ENCODE measurements at regions not wholly inside any gene's neighbourhood (a gene's known extent, or its start where the extent isn't known, plus 50 kb on each side); places are given as distances from the start of the nearest gene placed in this dataset.

DNA sequence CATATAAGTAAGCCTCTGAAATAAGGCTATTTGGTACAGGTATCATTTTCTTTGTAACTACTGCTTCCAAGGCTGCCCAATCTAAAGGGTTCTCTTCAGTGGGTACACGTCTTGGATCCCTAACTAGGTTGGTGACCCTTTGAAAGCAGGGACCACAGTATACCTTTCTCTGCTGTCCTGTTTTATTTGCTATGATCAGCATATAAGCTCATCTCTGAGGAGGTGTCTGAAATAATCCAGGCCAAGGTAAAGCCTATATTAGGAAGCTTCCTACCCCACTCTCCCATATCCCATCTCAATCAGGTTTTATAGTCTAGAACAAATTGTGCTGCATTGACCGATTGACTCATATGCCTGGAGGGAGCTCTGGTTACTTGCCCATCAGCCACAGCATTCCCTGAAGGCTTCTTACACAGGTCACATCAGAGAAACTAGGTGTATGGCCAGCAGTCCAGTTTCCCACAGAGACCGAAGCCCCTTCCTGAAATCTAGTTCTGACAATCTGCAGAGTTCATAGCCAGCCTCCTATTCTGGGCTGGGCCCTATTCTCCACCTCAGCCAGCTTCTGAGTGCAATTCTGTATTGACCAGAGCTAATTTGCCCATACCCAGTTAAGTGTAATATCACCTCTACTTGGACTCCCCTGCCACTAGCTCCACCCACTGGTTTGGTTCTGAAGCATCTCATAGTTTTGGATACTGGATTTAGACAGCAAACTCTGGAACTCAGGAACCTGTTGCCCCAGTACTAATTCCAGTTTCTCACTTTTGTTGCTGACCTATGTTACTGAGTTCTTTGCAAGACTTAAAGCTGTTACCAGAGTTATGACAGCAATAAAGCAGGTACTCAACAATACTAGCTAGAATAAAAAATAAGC, 62.1 kb upstream of the ARHGAP20 start:
- DNase-seq (ENCODE audit: low read depth, low spot score) = no peak
- POLR2A ChIA-PET = interaction anchor here (0.5 kb wide), 1 partner anchor 154 kb away, joined by 4 read pairs; no protein-coding TSS in a partner anchor
- CTCF ChIA-PET = interaction anchor here (1.1 kb wide), 1 partner anchor 16 kb away, joined by 4 read pairs; no protein-coding TSS in a partner anchor

DNA sequence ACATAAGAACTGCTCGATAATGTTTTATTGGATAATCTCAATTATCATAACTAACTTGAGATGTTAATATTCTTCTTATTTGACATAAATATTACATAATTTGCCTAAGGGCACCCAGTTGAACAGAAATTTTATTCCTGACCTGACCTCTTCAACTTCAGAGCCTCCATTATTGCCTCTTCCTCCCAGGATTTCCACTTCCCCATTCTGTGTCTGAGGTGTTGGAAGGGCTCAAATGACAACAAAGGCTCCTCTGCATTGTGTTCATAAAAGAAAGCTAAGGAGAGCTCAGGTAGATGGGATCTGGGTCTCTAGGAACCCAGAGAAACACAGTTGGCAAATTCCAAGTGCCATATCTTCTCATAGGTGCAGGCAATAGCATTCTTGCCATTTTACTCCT, 61.2 kb upstream of the ARHGAP20 start:
- ChIA-PET POLR2A (no interaction called here), CTCF (interaction anchor here (0.6 kb wide), 1 partner anchor 189 kb away, joined by 3 read pairs; no protein-coding TSS in a partner anchor)
- TF ChIP-seq, protein P1, sequence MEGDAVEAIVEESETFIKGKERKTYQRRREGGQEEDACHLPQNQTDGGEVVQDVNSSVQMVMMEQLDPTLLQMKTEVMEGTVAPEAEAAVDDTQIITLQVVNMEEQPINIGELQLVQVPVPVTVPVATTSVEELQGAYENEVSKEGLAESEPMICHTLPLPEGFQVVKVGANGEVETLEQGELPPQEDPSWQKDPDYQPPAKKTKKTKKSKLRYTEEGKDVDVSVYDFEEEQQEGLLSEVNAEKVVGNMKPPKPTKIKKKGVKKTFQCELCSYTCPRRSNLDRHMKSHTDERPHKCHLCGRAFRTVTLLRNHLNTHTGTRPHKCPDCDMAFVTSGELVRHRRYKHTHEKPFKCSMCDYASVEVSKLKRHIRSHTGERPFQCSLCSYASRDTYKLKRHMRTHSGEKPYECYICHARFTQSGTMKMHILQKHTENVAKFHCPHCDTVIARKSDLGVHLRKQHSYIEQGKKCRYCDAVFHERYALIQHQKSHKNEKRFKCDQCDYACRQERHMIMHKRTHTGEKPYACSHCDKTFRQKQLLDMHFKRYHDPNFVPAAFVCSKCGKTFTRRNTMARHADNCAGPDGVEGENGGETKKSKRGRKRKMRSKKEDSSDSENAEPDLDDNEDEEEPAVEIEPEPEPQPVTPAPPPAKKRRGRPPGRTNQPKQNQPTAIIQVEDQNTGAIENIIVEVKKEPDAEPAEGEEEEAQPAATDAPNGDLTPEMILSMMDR (IDR thresholded peaks at IDR 0.05; ENCODE audit: low read depth, low read length) = no peak
- no peak for DNase-seq (ENCODE audit: low read depth, low spot score)
- Histone ChIP-seq H3K4me3 (ENCODE audit: low read depth, low read length) (no peak overlapping the region), H3K9me3 (ENCODE audit: control insufficient read depth, insufficient read depth, low read length) (no peaks in the 10 kb centered on the region), H3K27ac (ENCODE audit: low read depth, low read length) (no peak overlapping the region), H3K27me3 (ENCODE audit: control insufficient read depth, insufficient read depth, low read length) (no peaks in the 10 kb centered on the region)

More for the DNA sequence above, 62.1 kb upstream of the ARHGAP20 start:
- H3K9me3 ChIP-seq (ENCODE audit: control insufficient read depth, insufficient read depth, low read length) = peaks cover 5% of the 10 kb centered on the region
- TF ChIP-seq, protein P1 (IDR thresholded peaks at IDR 0.05; ENCODE audit: low read depth, low read length) = no peak
- no peak overlapping the region for H3K27ac ChIP-seq (ENCODE audit: low read depth, low read length)
- no peak overlapping the region for H3K4me3 ChIP-seq (ENCODE audit: low read depth, low read length)
- no peaks in the 10 kb centered on the region for H3K27me3 ChIP-seq (ENCODE audit: control insufficient read depth, insufficient read depth, low read length)

DNA sequence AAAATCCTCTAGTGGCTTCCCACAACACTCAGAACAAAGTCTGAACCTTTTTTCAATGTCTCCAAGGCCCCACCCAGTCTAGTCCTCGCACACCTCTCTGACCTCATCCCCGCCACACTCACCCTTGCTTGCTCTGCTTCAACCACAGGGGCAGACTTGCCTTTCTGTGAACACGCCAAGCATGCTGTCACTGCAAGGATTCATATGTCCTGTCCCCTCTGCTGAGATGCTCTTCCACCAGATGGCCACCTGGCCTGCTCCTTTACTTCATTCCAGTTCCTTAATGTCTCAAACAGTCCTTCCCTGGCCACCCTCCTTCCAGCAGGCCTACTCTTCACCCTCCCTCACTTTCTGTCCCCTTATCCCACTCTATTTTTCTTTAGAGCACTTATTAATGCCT, 60.6 kb upstream of the ARHGAP20 start:
- no peaks in the 10 kb centered on the region for H3K27me3 ChIP-seq (ENCODE audit: control insufficient read depth, insufficient read depth, low read length)
- no peak for DNase-seq (ENCODE audit: low read depth, low spot score)
- H3K27ac ChIP-seq (ENCODE audit: low read depth, low read length) = no peak overlapping the region
- no peaks in the 10 kb centered on the region for H3K9me3 ChIP-seq (ENCODE audit: control insufficient read depth, insufficient read depth, low read length)
- H3K4me3 ChIP-seq (ENCODE audit: low read depth, low read length) = no peak overlapping the region
- ChIA-PET CTCF (interaction anchor here (0.6 kb wide), 1 partner anchor 189 kb away, joined by 3 read pairs; no protein-coding TSS in a partner anchor), POLR2A (no interaction called here)
- TF ChIP-seq, protein P1 (IDR thresholded peaks at IDR 0.05; ENCODE audit: low read depth, low read length) = no peak

DNA sequence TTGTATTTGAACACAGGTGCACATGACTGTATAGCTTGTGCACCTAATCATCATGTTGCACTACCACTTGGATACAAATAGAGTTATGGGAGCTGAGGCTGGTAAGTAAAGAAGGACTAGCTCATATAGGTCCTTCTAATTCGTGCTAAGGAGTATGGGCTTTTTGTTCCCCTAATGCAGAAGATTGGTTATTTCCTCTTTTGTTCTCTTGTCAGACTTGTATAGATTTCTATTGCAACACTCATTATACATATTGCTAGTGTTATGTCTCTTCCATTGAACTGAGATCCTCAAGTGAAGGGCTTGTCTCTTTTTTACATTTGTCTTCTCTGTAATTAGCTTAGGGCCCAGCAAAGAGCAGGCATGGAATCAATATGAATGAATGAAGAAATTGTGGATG, 54.1 kb upstream of the ARHGAP20 start:
- DNase-seq (ENCODE audit: low read depth, low spot score) = no peak
- TF ChIP-seq, protein P1 (IDR thresholded peaks at IDR 0.05; ENCODE audit: low read depth, low read length) = no peak
- Histone ChIP-seq H3K27me3 (ENCODE audit: control insufficient read depth, insufficient read depth, low read length) (no peaks in the 10 kb centered on the region), H3K4me3 (ENCODE audit: low read depth, low read length) (no peak overlapping the region), H3K27ac (ENCODE audit: low read depth, low read length) (no peak overlapping the region), H3K9me3 (ENCODE audit: control insufficient read depth, insufficient read depth, low read length) (no peaks in the 10 kb centered on the region)
- POLR2A ChIA-PET = no interaction called here
- CTCF ChIA-PET = no interaction called here

DNA sequence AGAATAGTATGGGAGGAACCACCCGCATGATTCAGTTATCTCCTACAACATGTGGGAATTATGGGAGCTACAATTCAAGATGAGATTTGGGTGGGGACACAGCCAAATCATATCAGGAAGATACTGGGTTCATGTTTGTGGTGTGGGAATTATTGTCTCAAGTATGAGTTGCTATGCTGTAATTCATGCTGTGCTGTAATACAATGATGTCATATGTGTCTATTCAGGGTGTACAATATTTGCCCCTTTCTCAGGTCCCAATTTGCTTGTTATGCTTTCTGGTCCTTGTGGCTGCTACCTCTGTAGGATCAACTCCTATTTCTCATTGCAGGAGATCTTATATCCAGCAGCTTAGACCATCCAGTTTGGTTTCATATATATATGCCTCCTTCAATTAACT, 52.2 kb upstream of the ARHGAP20 start:
- no peak overlapping the region for H3K4me3 ChIP-seq (ENCODE audit: low read depth, low read length)
- TF ChIP-seq, protein P1 (IDR thresholded peaks at IDR 0.05; ENCODE audit: low read depth, low read length) = no peak
- ChIA-PET CTCF (no interaction called here), POLR2A (no interaction called here)
- H3K27me3 ChIP-seq (ENCODE audit: control insufficient read depth, insufficient read depth, low read length) = no peaks in the 10 kb centered on the region
- H3K9me3 ChIP-seq (ENCODE audit: control insufficient read depth, insufficient read depth, low read length) = no peaks in the 10 kb centered on the region
- DNase-seq (ENCODE audit: low read depth, low spot score) = no peak
- no peak overlapping the region for H3K27ac ChIP-seq (ENCODE audit: low read depth, low read length)
